ENCODE measurements at regions not wholly inside any gene's neighbourhood (a gene's known extent, or its start where the extent isn't known, plus 50 kb on each side); places are given as distances from the start of the nearest gene placed in this dataset.

- no peak overlapping the region for H3K4me3 ChIP-seq (ENCODE audit: low read length in 2 of 2)
- H3K4me1 ChIP-seq (ENCODE audit: control insufficient read depth in 2 of 2, insufficient read depth in 2 of 2, low read length in 2 of 2): no peaks in the 10 kb centered on the region
- no peaks in the 10 kb centered on the region for H3K27me3 ChIP-seq (ENCODE audit: control insufficient read depth in 2 of 2, insufficient read depth in 2 of 2, low read length in 2 of 2)
- no peak overlapping the region for H3K27ac ChIP-seq (ENCODE audit: low read depth in 2 of 2, low read length in 2 of 2)
- H3K9me3 ChIP-seq (ENCODE audit: control insufficient read depth in 2 of 2, low read length in 2 of 2): no peaks in the 10 kb centered on the region
- H3K9ac ChIP-seq (ENCODE audit: low read depth in 1 of 2, low read length in 2 of 2): no peak overlapping the region
- H3K36me3 ChIP-seq (ENCODE audit: control insufficient read depth in 2 of 2, insufficient read depth in 2 of 2, low read length in 2 of 2): no peaks in the 10 kb centered on the region
Observed at GRCh38 chr4:171561419-171561818, 251.8 kb upstream of the GALNTL6 start.

DNA sequence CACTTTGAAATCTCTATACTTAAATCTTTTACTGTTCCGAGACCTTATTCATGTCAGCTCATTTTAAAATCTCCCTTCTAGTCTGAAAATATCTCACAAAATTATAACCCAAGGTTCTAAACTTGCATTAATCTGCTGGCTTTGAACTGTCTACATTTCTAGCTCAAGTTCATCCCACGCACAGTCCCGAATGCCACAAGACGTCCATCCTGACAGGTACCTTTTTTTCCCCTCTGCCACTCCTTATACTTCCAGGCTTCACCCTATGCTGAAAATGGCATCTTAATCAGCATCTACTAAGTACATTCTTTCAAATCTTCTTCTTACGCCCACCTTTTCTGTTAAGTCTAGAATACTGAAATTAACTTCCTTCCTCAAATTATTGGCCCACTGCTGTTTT is 259.2 kb upstream of the GALNTL6 start:
- Histone ChIP-seq H3K36me3 (ENCODE audit: control insufficient read depth in 2 of 2, insufficient read depth in 2 of 2, low read length in 2 of 2) (no peaks in the 10 kb centered on the region), H3K4me1 (ENCODE audit: control insufficient read depth in 2 of 2, insufficient read depth in 2 of 2, low read length in 2 of 2) (no peaks in the 10 kb centered on the region), H3K27me3 (ENCODE audit: control insufficient read depth in 2 of 2, insufficient read depth in 2 of 2, low read length in 2 of 2) (no peaks in the 10 kb centered on the region), H3K9ac (ENCODE audit: low read depth in 1 of 2, low read length in 2 of 2) (no peak overlapping the region), H3K27ac (ENCODE audit: low read depth in 2 of 2, low read length in 2 of 2) (no peak overlapping the region), H3K4me3 (ENCODE audit: low read length in 2 of 2) (no peak overlapping the region), H3K9me3 (ENCODE audit: control insufficient read depth in 2 of 2, low read length in 2 of 2) (peaks cover 0 to 2% of the 10 kb centered on the region in 2 donors)

- no peak overlapping the region for H3K9ac ChIP-seq (ENCODE audit: low read depth in 1 of 2, low read length in 2 of 2)
- no peak overlapping the region for H3K27ac ChIP-seq (ENCODE audit: low read depth in 2 of 2, low read length in 2 of 2)
- H3K4me3 ChIP-seq (ENCODE audit: low read length in 2 of 2): no peak overlapping the region
- no peaks in the 10 kb centered on the region for H3K36me3 ChIP-seq (ENCODE audit: control insufficient read depth in 2 of 2, insufficient read depth in 2 of 2, low read length in 2 of 2)
- H3K9me3 ChIP-seq (ENCODE audit: control insufficient read depth in 2 of 2, low read length in 2 of 2): no peaks in the 10 kb centered on the region
- no peaks in the 10 kb centered on the region for H3K4me1 ChIP-seq (ENCODE audit: control insufficient read depth in 2 of 2, insufficient read depth in 2 of 2, low read length in 2 of 2)
- no peaks in the 10 kb centered on the region for H3K27me3 ChIP-seq (ENCODE audit: control insufficient read depth in 2 of 2, insufficient read depth in 2 of 2, low read length in 2 of 2)
Observed at GRCh38 chr4:171542640-171543039, 270.6 kb upstream of the GALNTL6 start.

DNA sequence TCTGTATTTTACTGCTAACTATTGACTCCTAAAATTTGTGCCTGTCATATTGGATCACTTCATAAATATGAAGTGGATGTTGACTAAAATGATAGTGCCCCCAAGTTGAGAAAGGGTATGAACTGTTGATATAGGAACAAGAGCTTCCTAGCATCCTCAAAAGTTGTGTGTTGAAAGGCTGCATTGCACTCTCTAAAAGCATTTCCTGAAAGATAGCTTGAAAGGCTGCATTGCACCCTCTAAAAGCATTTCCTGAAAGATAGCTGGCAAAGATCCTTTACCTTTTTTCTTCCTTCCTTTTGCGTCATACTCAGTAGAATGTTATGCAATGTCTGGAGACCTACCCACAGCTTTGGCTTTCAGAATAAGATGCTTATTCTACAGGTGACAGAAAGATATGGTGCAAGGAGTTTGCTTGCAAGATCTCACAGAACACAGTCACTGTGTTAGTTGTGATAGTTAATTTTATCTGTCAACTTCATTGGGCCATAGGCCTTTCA is 274.6 kb upstream of the GALNTL6 start:
- Histone ChIP-seq H3K4me1 (ENCODE audit: control insufficient read depth in 2 of 2, insufficient read depth in 2 of 2, low read length in 2 of 2) (no peaks in the 10 kb centered on the region), H3K9me3 (ENCODE audit: control insufficient read depth in 2 of 2, low read length in 2 of 2) (no peaks in the 10 kb centered on the region), H3K27ac (ENCODE audit: low read depth in 2 of 2, low read length in 2 of 2) (no peak overlapping the region), H3K4me3 (ENCODE audit: low read length in 2 of 2) (no peak overlapping the region), H3K27me3 (ENCODE audit: control insufficient read depth in 2 of 2, insufficient read depth in 2 of 2, low read length in 2 of 2) (no peaks in the 10 kb centered on the region), H3K9ac (ENCODE audit: low read depth in 1 of 2, low read length in 2 of 2) (no peak overlapping the region), H3K36me3 (ENCODE audit: control insufficient read depth in 2 of 2, insufficient read depth in 2 of 2, low read length in 2 of 2) (no peaks in the 10 kb centered on the region)

DNA sequence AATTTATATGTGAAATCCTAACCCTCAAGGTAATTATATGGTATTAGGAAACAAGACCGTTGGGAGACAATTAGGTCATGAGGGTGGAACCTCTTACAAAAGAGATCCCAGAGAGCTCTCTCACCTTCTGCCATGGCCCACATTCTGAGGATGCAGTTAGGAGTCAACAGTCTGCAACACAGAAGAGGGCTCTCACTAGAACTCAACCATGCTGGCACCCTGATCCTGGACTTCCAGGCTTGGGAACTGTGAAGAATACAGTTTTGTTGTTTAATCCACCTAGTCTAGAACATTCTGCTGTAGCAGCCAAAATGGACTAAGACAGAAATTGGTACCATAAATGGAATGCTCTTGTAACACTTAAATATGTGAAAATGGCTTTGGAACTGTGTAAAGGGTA is 278.8 kb upstream of the GALNTL6 start:
- H3K9ac ChIP-seq (ENCODE audit: low read depth in 1 of 2, low read length in 2 of 2): no peak overlapping the region
- no peak overlapping the region for H3K27ac ChIP-seq (ENCODE audit: low read depth in 2 of 2, low read length in 2 of 2)
- no peaks in the 10 kb centered on the region for H3K9me3 ChIP-seq (ENCODE audit: control insufficient read depth in 2 of 2, low read length in 2 of 2)
- H3K4me3 ChIP-seq (ENCODE audit: low read length in 2 of 2): no peak overlapping the region
- no peaks in the 10 kb centered on the region for H3K27me3 ChIP-seq (ENCODE audit: control insufficient read depth in 2 of 2, insufficient read depth in 2 of 2, low read length in 2 of 2)
- H3K36me3 ChIP-seq (ENCODE audit: control insufficient read depth in 2 of 2, insufficient read depth in 2 of 2, low read length in 2 of 2): no peaks in the 10 kb centered on the region
- no peaks in the 10 kb centered on the region for H3K4me1 ChIP-seq (ENCODE audit: control insufficient read depth in 2 of 2, insufficient read depth in 2 of 2, low read length in 2 of 2)

- H3K4me1 ChIP-seq (ENCODE audit: control insufficient read depth in 2 of 2, insufficient read depth in 2 of 2, low read length in 2 of 2): no peaks in the 10 kb centered on the region
- H3K9me3 ChIP-seq (ENCODE audit: control insufficient read depth in 2 of 2, low read length in 2 of 2): no peaks in the 10 kb centered on the region
- H3K9ac ChIP-seq (ENCODE audit: low read depth in 1 of 2, low read length in 2 of 2): no peak overlapping the region
- no peak overlapping the region for H3K27ac ChIP-seq (ENCODE audit: low read depth in 2 of 2, low read length in 2 of 2)
- no peaks in the 10 kb centered on the region for H3K27me3 ChIP-seq (ENCODE audit: control insufficient read depth in 2 of 2, insufficient read depth in 2 of 2, low read length in 2 of 2)
- H3K36me3 ChIP-seq (ENCODE audit: control insufficient read depth in 2 of 2, insufficient read depth in 2 of 2, low read length in 2 of 2): no peaks in the 10 kb centered on the region
- H3K4me3 ChIP-seq (ENCODE audit: low read length in 2 of 2): no peak overlapping the region
Observed at GRCh38 chr4:171532968-171533367, 280.2 kb upstream of the GALNTL6 start.

DNA sequence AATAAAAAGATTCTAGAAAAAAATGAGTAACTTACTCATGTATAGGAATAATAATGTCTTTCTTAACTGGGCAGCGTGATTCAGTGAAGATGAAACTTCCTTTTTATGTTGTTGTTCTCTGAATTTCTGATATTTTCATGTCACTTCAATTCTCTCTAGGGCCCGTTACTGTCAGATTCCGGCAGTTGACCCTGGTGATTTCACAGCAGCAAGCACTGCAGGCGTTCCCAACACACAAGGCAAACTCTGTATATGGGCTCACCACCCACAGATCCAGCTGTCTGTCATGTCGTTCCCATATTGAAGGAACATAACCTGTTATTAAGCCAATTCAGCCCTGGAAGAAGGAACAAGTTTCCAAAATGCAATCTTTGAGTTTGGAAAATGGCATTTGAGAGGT is 288.3 kb upstream of the GALNTL6 start:
- Histone ChIP-seq H3K9me3 (ENCODE audit: control insufficient read depth in 2 of 2, low read length in 2 of 2) (no peaks in the 10 kb centered on the region), H3K4me3 (ENCODE audit: low read length in 2 of 2) (no peak overlapping the region), H3K27ac (ENCODE audit: low read depth in 2 of 2, low read length in 2 of 2) (no peak overlapping the region), H3K27me3 (ENCODE audit: control insufficient read depth in 2 of 2, insufficient read depth in 2 of 2, low read length in 2 of 2) (no peaks in the 10 kb centered on the region), H3K36me3 (ENCODE audit: control insufficient read depth in 2 of 2, insufficient read depth in 2 of 2, low read length in 2 of 2) (no peaks in the 10 kb centered on the region), H3K9ac (ENCODE audit: low read depth in 1 of 2, low read length in 2 of 2) (no peak overlapping the region), H3K4me1 (ENCODE audit: control insufficient read depth in 2 of 2, insufficient read depth in 2 of 2, low read length in 2 of 2) (no peaks in the 10 kb centered on the region)

DNA sequence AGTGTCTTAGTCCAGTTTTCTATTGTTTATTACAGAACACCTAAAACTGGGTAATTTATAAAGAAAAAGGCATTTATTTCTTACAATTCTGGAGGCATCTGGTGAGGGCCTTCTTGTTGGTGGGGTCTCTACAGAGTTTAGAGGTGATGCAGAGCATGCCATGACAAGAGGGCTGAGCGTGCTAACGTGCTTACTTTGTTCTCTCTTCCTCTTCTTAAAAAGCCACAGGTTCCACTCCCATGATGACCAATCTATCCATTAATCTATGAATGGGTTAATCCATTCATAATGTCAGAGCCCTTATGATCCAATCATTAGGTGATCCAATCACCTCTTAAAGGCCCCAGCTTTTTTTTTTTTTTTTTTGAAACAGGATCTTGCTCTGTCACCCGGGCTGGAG is 291.5 kb upstream of the GALNTL6 start:
- Histone ChIP-seq H3K27ac (ENCODE audit: low read depth in 2 of 2, low read length in 2 of 2) (no peak overlapping the region), H3K9ac (ENCODE audit: low read depth in 1 of 2, low read length in 2 of 2) (no peak overlapping the region), H3K4me3 (ENCODE audit: low read length in 2 of 2) (no peak overlapping the region), H3K9me3 (ENCODE audit: control insufficient read depth in 2 of 2, low read length in 2 of 2) (no peaks in the 10 kb centered on the region), H3K27me3 (ENCODE audit: control insufficient read depth in 2 of 2, insufficient read depth in 2 of 2, low read length in 2 of 2) (no peaks in the 10 kb centered on the region), H3K4me1 (ENCODE audit: control insufficient read depth in 2 of 2, insufficient read depth in 2 of 2, low read length in 2 of 2) (no peaks in the 10 kb centered on the region), H3K36me3 (ENCODE audit: control insufficient read depth in 2 of 2, insufficient read depth in 2 of 2, low read length in 2 of 2) (no peaks in the 10 kb centered on the region)

DNA sequence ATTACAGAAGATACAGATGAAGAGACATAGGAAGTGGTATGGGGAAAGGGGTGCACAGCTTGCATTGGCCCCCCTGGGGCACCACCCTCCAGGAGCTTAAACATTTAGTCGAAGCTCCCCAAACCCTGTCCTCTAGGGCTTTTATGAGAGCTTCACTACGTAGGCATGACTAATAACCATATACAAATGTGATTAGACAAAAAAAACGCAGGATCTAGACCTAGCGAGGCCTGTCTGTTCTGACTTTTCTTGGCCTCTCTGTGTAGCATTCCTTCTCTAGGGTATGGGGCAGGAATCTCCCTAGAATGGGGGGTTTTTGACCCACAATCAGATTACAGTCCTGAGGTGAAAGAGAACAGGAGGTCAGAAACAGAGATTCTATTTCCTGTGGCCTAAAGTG is 293.7 kb upstream of the GALNTL6 start:
- Histone ChIP-seq H3K36me3 (ENCODE audit: control insufficient read depth in 2 of 2, insufficient read depth in 2 of 2, low read length in 2 of 2) (no peaks in the 10 kb centered on the region), H3K4me3 (ENCODE audit: low read length in 2 of 2) (no peak overlapping the region), H3K9me3 (ENCODE audit: control insufficient read depth in 2 of 2, low read length in 2 of 2) (no peaks in the 10 kb centered on the region), H3K9ac (ENCODE audit: low read depth in 1 of 2, low read length in 2 of 2) (no peak overlapping the region), H3K27ac (ENCODE audit: low read depth in 2 of 2, low read length in 2 of 2) (no peak overlapping the region), H3K27me3 (ENCODE audit: control insufficient read depth in 2 of 2, insufficient read depth in 2 of 2, low read length in 2 of 2) (no peaks in the 10 kb centered on the region), H3K4me1 (ENCODE audit: control insufficient read depth in 2 of 2, insufficient read depth in 2 of 2, low read length in 2 of 2) (no peaks in the 10 kb centered on the region)

GRCh38 chr4:171517883-171518282 is 295.3 kb upstream of the GALNTL6 start:
- Histone ChIP-seq H3K4me3 (ENCODE audit: low read length in 2 of 2) (no peak overlapping the region), H3K9me3 (ENCODE audit: control insufficient read depth in 2 of 2, low read length in 2 of 2) (no peaks in the 10 kb centered on the region), H3K36me3 (ENCODE audit: control insufficient read depth in 2 of 2, insufficient read depth in 2 of 2, low read length in 2 of 2) (no peaks in the 10 kb centered on the region), H3K4me1 (ENCODE audit: control insufficient read depth in 2 of 2, insufficient read depth in 2 of 2, low read length in 2 of 2) (no peaks in the 10 kb centered on the region), H3K27me3 (ENCODE audit: control insufficient read depth in 2 of 2, insufficient read depth in 2 of 2, low read length in 2 of 2) (no peaks in the 10 kb centered on the region), H3K9ac (ENCODE audit: low read depth in 1 of 2, low read length in 2 of 2) (no peak overlapping the region), H3K27ac (ENCODE audit: low read depth in 2 of 2, low read length in 2 of 2) (no peak overlapping the region)

DNA sequence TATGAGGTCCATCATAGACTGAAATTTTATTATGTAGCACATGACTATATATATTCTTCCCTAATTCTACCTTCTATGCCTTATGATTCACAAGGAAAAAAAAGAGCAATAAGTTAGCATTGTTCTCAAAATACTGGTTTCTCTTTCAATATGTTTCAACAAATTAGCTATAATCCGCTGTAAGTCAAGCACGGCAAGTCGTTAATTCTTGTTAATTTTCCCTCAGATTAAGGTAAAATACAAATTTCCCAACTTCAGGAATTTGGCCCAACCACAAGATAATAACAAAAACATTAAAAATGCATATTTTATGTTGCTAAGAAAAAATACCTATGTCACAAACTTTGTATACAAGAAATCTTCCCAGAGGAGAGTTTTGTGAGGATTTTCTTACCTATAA is 296.5 kb upstream of the GALNTL6 start:
- Histone ChIP-seq H3K9ac (ENCODE audit: low read depth in 1 of 2, low read length in 2 of 2) (no peak overlapping the region), H3K27me3 (ENCODE audit: control insufficient read depth in 2 of 2, insufficient read depth in 2 of 2, low read length in 2 of 2) (no peaks in the 10 kb centered on the region), H3K27ac (ENCODE audit: low read depth in 2 of 2, low read length in 2 of 2) (no peak overlapping the region), H3K36me3 (ENCODE audit: control insufficient read depth in 2 of 2, insufficient read depth in 2 of 2, low read length in 2 of 2) (no peaks in the 10 kb centered on the region), H3K9me3 (ENCODE audit: control insufficient read depth in 2 of 2, low read length in 2 of 2) (no peaks in the 10 kb centered on the region), H3K4me3 (ENCODE audit: low read length in 2 of 2) (no peak overlapping the region), H3K4me1 (ENCODE audit: control insufficient read depth in 2 of 2, insufficient read depth in 2 of 2, low read length in 2 of 2) (no peaks in the 10 kb centered on the region)

Data from mucosa of rectum (tissue), 2 donors.